ENCODE measurements at regions not wholly inside any gene's neighbourhood (a gene's known extent, or its start where the extent isn't known, plus 50 kb on each side); places are given as distances from the start of the nearest gene placed in this dataset.

DNA sequence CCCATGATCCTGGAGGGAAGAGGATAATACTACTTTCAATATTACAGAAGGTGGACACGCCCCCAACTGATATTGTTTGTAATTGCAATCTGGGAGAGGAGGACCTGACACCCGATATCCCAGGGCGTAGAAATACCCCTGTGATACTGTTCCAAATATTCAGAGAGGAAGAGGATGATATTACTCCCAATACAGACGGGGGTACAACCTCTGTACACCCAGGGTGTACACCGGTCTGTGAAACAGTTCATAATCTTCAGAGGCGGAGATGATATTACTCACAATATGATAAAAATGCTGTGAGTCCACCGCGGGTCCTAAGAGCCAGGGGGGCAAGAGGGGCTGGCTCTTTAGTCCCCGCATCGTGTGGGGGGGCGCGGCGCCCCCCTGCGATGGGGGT lies 57.2 kb upstream of the ALDH3B2 start:
- TF ChIP-seq GATA2 (IDR thresholded peaks at IDR 0.05; ENCODE audit: low read depth, low read length) = no peak
- no peak for TF ChIP-seq GATA3 (IDR thresholded peaks at IDR 0.05; ENCODE audit: low read depth, low read length)

Measured in SH-SY5Y (cell line).